Activated B cell treated with CpG ODN at 0.5 μM for 24 hours (primary cell): ENCODE measurements at regions not wholly inside any gene's neighbourhood (a gene's known extent, or its start where the extent isn't known, plus 50 kb on each side); places are given as distances from the start of the nearest gene placed in this dataset.

ENCODE experiments used
- ATAC-seq: fragments of 200-7000 bp; cut with Tn5 transposase; one replicate; pipeline ENCODE4 v1.10.0; 2021; ENCODE audit warnings: low read depth, mild to moderate bottlenecking, moderate library complexity
- CTCF ChIA-PET: fragments of 350-600 bp; sonication (Branson Sonifier 250); formaldehyde crosslinking; loops from one replicate; lab custom pipeline; 2021; ENCODE audit warnings: antibody characterized with exemption; lab: Charles Lee
- POLR2A ChIA-PET: fragments of 350-600 bp; sonication (Branson Sonifier 250); formaldehyde crosslinking; loops from one replicate; lab custom pipeline; 2021; ENCODE audit warnings: antibody characterized with exemption; lab: Charles Lee
- DNase-seq: peaks from one replicate; pipeline ENCODE4 v3.0.0; 2022
- H3K27ac Mint-ChIP-seq: one replicate; pipeline ENCODE4 v1.8.0; 2020; ENCODE audit warnings: mixed read lengths
- H3K27me3 Mint-ChIP-seq: one replicate; pipeline ENCODE4 v1.8.0; 2021; ENCODE audit warnings: mixed read lengths
- H3K36me3 Mint-ChIP-seq: one replicate; pipeline ENCODE4 v1.8.0; 2021; ENCODE audit warnings: low read depth, mixed read lengths
- H3K4me1 Mint-ChIP-seq: one replicate; pipeline ENCODE4 v1.8.0; 2021; ENCODE audit warnings: mixed read lengths
- H3K4me3 Mint-ChIP-seq: one replicate; pipeline ENCODE4 v1.8.0; 2020; ENCODE audit warnings: mild to moderate bottlenecking, mixed read lengths
- H3K9me3 Mint-ChIP-seq: one replicate; pipeline ENCODE4 v1.8.0; 2020; ENCODE audit warnings: mixed read lengths
- CTCF ChIP-seq: fragments of 200-600 bp; IDR thresholded peaks from one replicate; pipeline ENCODE4 v1.8.0; 2022; ENCODE audit warnings: antibody characterized with exemption, mild to moderate bottlenecking
- intact Hi-C: fragments of 100-400 bp; cut with micrococcal nuclease; formaldehyde crosslinking; loops from one replicate; pipeline ENCODE4 v1.15.1; 2024

GRCh38 chr2:30371028-30371689, 75.9 kb upstream of the LCLAT1 start:
- Mint-ChIP-seq H3K4me1 (peaks cover 34% of the 10 kb centered on the region), H3K9me3 (no peaks in the 10 kb centered on the region), H3K36me3 (no peaks in the 10 kb centered on the region), H3K27me3 (no peaks in the 10 kb centered on the region), H3K27ac (peak overlapping the region; percentile 74), H3K4me3 (no peak overlapping the region)
- TF ChIP-seq CTCF = no peak
- intact Hi-C loops = loop anchor here (2.0 to 5.0 kb wide), 2 partner anchors 34 to 66 kb away; no protein-coding TSS in a partner anchor
- DNase-seq (no peak), ATAC-seq (peak; percentile 60)
- POLR2A ChIA-PET = interaction anchor here (0.6 to 0.7 kb wide), 2 partner anchors 158 to 781 kb away, joined by 3 read pairs; no protein-coding TSS in a partner anchor
- CTCF ChIA-PET = interaction anchor here (0.8 to 1.7 kb wide), 3 partner anchors 35 to 162 kb away, joined by 3 to 9 read pairs (median 4); no protein-coding TSS in a partner anchor

GRCh38 chr2:30371772-30372373, 75.2 kb upstream of the LCLAT1 start:
- Mint-ChIP-seq H3K4me1 (peaks cover 26% of the 10 kb centered on the region), H3K36me3 (no peaks in the 10 kb centered on the region), H3K27ac (peak overlapping the region; percentile 25), H3K27me3 (no peaks in the 10 kb centered on the region), H3K9me3 (no peaks in the 10 kb centered on the region), H3K4me3 (peak overlapping the region; percentile 40)
- ChIA-PET POLR2A (interaction anchor here (0.6 to 1.2 kb wide), 5 partner anchors 11 to 781 kb away, joined by 3 to 5 read pairs (median 4); partner anchors contain the start of gene YPEL5), CTCF (interaction anchor here (0.7 to 1.7 kb wide), 5 partner anchors 36 to 163 kb away, joined by 3 to 9 read pairs (median 3); partner anchors contain the start of gene LCLAT1)
- intact Hi-C loops = loop anchor here (2.0 to 5.0 kb wide), 2 partner anchors 35 to 65 kb away; no protein-coding TSS in a partner anchor
- DNase-seq = no peak
- no peak for ATAC-seq
- TF ChIP-seq CTCF = no peak

DNA sequence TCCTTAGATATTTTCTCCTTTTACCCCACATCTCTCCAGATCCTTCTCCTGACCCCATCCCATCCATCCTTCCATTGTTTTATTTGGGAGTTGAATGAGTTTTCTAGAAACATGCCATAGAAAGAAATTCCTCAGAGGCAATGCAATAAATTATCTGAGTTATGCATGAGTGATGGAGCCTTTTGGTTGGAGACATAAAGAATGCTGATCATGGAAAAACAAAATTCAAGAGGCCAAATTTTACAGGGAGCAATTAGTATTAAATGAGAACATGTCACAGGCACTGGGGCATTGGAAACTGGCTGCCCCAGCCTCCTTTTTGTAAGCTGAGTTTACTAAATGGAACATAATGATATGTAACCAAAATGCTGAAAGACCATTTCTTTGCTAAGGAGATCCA, 74.2 kb upstream of the LCLAT1 start:
- H3K4me1 Mint-ChIP-seq = peaks cover 26% of the 10 kb centered on the region
- H3K36me3 Mint-ChIP-seq = no peaks in the 10 kb centered on the region
- intact Hi-C loops = loop anchor here (5.0 kb wide), 1 partner anchor 64 kb away; no protein-coding TSS in a partner anchor
- no peaks in the 10 kb centered on the region for H3K9me3 Mint-ChIP-seq
- H3K4me3 Mint-ChIP-seq = no peak overlapping the region
- H3K27ac Mint-ChIP-seq = no peak overlapping the region
- ChIA-PET POLR2A (interaction anchor here (0.5 to 1.2 kb wide), 4 partner anchors 10 to 226 kb away, joined by 4 to 7 read pairs (median 5); partner anchors contain the start of gene YPEL5), CTCF (interaction anchor here (1.1 to 1.7 kb wide), 3 partner anchors 37 to 103 kb away, joined by 3 to 9 read pairs (median 4); no protein-coding TSS in a partner anchor)
- DNase-seq (no peak), ATAC-seq (no peak)
- no peaks in the 10 kb centered on the region for H3K27me3 Mint-ChIP-seq
- no peak for TF ChIP-seq CTCF

DNA sequence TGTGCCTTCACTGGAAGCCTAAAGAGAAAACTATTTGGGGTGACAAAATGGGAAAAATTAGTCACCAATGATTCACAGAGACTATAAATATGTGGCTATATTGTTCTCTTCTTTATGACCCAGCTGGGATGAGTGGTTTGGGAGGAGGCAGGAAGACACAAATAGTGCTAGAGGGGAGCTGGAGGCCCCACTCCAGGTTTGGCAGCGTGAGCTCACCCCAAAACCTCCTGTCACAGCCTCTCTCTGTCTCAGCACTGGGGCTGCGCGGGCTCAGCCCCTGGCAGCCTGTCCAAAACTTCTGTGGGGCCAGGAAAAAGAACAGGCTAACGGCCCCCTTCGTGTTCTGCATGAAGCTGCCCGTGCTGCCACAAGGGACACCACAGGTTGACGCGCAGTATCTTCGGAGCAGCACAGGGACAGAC, 73.2 kb upstream of the LCLAT1 start:
- ATAC-seq (no peak), DNase-seq (no peak)
- H3K4me3 Mint-ChIP-seq = no peak overlapping the region
- H3K4me1 Mint-ChIP-seq = peaks cover 26% of the 10 kb centered on the region
- no peaks in the 10 kb centered on the region for H3K27me3 Mint-ChIP-seq
- intact Hi-C loops = loop anchor here (5.0 kb wide), 1 partner anchor 63 kb away; no protein-coding TSS in a partner anchor
- no peak for TF ChIP-seq CTCF
- ChIA-PET CTCF (no interaction called here), POLR2A (interaction anchor here (0.9 kb wide), 1 partner anchor 143 kb away, joined by 5 read pairs; the partner anchor contains the start of gene LBH)
- H3K27ac Mint-ChIP-seq = no peak overlapping the region
- no peaks in the 10 kb centered on the region for H3K36me3 Mint-ChIP-seq
- H3K9me3 Mint-ChIP-seq = no peaks in the 10 kb centered on the region
